Pons (tissue), 1 donor: ENCODE measurements at regions not wholly inside any gene's neighbourhood (a gene's known extent, or its start where the extent isn't known, plus 50 kb on each side); places are given as distances from the start of the nearest gene placed in this dataset.

Experiments
- DNase-seq: peaks from one replicate; pipeline ENCODE4 v3.0.0-alpha.2; 2016; ENCODE audit warnings: low spot score

DNA sequence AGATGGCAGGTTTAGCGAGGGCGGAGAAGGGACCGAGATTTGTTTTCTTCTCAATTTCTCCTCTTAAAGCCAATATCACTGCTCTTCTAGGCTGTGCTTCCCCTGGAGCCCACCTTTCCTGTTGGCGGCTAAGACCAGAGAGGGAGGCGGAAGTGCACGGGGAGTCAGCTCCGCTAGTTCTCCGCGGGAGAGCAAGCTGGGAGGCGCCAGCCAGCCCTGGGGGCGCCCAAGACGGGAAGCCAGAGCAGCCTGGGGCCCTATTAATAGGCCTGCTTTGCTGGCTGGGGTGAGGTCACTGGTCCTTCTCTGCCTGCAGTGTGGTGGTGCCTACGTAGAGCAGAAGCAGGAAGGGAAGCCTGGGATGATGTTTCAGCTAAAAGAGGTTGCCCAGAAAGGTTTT lies 61.6 kb downstream of the LSM5 start:
- DNase-seq = no peak

DNA sequence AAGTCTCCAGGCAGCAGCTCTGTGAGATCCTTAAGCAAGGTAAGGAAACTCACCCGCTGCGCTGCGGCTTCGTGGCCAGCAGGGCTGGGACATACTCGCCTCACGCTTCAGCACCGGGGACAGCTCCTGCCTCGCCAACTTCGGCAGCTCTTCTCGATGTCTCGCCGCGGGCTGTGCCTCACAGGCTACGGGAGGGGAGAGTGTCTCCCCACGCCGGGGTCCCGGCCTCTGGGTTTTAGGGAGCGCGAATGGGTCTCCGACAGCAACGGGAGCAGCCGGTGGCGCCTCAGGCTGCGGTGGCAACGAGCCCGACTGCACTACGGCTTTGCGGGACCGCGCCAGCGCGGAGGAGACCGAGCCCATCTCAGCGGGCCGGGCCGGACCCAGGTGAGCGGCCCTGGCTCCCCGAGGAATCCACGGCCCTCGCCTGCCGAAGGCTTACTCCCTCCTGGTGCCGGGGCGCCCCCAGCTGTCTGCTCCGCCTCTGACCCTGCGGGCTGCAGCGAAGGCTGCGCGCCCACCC lies 62.4 kb downstream of the LSM5 start:
- DNase-seq = peak; percentile 8

DNA sequence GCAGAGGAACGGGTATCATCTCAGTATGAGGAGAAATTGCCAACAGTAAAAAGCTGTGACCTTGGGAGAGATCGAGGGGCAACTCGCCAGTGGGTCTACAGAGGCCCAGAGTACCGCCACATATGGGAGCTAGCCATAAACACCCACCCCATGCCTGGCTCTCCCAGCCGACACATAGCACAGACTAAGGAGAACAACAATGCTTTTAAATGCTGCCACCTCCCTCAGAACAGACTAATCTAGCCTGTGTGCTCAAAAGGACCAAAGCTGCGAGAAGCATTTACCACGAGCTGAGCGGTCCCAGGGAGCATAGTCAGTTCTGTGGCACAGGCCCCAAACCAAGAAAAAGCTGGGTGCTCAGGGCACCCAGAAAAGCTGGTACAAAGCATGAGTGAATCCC lies 73.3 kb downstream of the LSM5 start:
- no peak for DNase-seq

DNA sequence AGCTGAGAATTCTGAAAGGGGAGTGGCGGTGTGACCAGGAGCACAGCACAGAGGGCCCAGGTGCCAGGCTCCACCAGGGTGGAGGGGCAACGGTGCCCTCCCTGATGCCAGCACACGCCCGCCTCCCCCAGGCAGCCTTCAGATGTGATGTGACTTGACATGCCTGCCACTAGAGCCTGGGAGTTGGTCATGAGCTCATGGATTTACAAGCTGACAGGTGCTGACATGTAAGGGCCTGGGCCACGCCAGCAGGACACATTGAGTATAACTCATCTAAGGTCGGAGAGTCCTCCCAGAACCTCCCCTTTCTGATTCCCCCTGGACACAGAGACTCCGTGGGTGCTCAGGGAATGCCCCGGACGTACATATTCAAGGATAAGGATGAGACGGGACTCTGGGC lies 74.2 kb downstream of the LSM5 start:
- no peak for DNase-seq

DNA sequence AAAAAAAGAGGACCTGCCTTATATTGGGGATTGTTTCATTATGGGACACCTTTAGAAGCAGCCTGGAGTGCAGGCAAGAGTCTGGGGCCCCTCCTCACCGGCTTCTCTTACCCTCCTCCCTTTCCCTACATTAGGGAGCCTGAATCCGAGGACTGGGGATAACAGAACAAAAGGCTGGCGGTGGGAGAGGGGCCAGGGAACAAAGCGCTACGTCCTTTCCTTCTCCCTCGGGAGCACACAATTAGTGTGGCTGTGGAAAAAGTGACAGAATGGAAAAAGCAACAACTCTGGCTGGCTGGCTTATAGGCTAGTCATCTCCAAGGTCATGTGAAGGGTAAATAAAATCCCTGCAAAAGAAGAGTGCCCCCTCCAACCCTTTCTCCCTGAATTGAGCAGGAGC lies 74.7 kb downstream of the LSM5 start:
- no peak for DNase-seq

DNA sequence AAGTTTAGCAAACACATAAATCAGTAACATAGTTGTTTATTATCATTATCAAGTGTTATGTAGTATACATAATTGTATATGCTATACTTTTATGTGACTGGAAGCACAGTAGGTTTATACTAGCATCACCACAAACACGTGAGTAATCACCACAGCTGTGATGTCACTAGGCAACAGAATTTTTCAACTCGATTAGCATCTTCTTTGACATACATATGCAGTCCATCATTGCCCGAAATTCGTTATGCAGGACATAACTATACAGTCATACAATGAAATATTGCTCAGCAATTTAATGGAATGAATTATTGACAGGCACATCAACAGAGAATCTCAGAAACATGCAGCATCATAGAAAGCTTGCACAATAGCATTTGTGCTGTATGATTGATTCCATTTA lies 77.7 kb downstream of the LSM5 start:
- no peak for DNase-seq

DNA sequence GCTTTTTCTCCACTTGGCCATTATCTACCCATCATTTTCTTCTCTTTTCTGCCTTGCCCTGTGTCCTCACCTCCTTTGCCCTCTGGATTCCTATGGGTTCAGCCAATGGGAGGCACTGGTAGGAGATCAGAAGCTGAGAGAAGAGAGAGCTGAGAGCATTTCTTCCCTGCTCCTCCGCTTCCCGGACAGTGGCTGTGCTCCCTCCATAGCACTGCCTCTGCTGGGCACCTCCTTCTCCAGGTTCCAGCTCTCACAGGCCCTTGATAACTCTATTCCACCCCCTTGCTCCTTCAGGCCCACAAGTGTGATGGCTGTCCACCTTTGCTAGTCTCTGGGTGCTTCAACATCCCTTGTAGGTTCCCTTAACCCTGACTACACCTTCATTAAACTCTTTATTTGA lies 79.6 kb downstream of the LSM5 start:
- DNase-seq = no peak

DNA sequence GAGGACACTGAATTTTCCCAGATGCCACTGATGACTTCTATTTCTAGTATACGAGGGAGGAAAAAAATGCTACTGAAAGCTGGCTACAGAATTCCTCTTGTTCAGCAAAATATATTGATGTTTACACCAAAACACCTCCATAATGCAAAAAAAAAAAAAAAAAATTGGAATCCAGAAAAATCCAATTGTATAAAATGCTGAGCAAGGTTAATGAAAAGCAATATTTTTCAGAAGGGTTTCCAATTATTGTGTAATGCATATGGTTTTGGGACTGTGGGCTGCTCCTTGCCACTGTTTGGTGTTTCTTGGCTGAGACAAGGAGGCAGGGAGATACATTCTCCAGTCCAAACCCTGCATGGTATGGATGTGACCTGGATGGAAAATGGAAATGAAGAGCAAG lies 83.8 kb downstream of the LSM5 start:
- DNase-seq = no peak

DNA sequence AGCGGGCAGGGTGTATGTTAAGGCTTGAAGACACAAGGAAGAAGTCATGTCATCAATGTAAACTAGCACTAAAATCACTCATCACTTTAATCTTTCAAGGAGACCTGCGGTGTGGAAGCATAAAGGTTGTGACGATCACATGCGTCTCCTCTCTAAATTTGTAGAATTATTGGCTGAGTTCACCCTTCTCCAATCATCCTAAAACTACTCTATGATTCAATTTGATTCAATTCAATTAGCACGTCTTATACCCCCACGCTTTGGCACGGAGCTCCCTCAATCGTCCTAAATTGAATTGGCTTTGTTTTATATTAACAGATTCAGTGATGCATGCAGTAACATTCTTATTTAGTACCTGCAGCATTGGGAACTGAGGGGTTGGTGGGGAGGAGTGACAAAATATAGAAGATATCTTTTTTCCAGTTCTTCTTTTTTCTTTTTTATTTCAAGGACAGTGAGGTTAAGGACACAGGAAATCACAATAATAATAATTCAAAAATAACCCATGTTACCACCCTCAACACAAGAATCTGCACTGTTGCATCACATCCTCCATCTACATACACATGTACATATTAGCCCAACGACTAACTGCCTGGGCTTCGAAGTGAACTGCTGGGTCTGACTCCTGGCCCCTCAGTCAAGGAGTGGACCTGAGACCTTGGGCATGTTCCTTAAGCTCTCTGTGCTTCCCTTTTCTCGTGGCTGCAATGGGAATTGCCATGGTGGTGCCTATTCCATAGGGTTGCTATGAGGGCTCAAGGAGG lies 86.5 kb downstream of the LSM5 start:
- DNase-seq = no peak

DNA sequence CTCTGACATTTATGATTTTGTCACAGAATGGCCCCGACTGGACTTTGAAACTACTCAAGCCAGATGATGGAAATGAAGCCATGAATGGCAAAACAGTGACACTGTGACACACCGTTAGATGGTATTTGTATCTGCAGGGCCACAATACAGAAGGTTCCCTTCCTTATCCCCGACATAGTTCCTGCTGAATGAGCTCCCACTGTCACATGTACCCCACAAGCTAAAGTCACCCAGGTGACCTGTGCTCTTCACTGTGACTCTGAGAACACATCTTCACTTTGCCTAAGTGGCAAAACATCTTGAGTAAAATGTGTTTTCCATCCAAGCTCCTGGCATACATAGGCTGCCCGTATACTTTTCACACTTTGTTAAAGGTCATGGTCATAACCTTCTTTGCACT lies 89.5 kb downstream of the LSM5 start:
- DNase-seq = no peak

DNA sequence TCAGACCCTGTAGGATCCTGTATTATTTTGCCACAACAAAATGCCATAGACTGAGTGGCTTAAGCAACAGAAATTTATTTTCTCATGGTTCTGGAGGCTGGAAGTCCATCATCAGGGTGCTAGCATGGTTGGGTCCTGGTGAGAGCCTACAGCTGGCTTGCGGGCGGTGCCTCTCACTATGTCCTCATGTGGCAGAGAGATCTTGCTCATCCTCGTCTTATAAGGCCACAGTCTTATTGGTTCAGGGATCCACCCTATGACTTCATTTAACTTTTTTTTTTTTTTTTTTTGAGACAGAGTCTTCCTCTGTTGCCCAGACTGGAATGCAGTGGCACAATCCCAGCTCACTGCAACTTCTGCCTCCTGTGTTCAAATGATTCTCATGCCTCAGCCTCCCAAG lies 90.9 kb downstream of the LSM5 start:
- no peak for DNase-seq

DNA sequence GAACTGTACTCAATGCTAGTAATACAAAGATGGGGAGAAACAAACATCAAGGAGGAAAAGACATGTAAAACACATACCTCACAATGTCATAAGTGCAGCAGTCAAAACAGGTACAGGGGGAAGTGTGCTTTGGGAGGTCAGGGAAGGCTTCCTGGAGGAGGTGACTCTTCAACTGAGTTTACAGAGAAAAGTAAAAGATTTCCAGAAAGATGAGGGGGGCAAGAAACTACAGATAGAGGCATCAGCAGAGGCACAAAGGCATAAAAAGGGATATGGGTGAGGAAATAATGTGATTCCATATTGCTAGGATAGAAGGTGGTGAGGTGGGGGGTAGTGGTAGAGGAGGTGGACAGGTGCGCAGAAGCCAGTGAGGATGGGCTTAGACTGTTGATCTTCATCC lies 95.0 kb downstream of the LSM5 start:
- no peak for DNase-seq

DNA sequence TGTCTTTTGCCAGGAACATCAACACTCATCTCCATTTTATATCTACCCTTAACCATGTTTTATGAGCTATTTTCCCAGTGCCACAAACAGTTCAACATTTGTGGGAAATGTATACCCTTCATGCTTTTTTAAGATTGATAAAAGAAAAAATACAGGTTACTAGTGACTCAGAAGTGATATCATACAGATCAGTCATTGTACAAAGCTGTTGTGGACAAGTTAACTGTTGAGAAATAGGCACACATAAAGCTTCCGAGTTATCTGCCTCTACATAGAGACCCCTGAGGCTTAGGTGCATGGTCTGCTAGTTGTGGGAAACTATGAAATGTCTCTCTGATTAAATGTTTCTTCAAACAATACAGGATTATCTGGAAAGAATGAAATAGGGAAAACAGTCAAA lies 96.3 kb downstream of the LSM5 start:
- DNase-seq = no peak

DNA sequence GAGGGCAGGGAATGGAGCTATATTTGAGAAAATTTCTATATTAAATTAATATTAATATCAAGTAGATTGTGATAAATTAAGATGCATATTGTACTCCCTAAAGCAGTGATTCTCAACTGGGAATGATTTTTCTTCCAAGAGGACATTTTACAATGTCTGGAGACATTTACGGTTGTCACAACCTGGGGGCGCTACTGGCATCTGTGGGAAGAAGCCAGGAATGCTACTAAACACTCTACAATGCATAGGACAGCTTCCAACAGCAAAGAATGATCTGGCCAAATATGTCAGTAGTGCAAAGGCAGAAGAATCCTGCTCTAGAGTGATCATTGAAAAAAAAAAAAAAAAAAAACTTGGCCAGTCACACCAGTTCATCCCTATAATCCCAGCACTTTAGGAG lies 100.0 kb downstream of the LSM5 start:
- no peak for DNase-seq

DNA sequence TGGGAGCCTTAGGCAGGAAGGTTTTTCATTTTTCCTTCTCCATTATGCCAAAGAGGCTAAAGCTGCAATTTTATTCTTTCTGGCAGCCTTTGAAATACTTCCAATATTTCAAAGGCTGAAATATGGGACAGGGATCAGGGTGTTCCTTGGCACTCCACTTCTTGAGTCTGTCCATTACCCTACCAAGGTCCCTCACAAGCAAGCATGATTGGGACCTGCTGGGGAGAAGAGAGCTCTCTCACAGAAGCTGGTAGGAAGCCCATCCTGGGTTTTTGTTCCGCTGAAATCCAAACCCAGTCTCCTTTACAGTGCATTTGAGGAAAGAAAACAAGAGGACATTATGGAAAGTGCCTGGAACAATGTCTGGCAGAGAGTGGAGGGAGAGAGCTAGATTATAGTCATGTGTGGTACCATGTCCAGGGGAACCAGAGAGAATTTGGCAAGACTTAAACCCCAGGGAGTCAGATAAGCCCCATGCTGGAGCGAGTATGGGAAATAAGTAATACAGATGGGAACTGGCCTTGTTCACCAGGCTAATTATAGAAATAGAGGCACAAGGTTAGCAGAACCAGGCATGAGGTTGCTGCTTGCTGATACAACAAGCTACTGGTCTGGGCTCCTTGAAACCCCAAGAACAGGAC lies 104.7 kb downstream of the LSM5 start:
- no peak for DNase-seq

DNA sequence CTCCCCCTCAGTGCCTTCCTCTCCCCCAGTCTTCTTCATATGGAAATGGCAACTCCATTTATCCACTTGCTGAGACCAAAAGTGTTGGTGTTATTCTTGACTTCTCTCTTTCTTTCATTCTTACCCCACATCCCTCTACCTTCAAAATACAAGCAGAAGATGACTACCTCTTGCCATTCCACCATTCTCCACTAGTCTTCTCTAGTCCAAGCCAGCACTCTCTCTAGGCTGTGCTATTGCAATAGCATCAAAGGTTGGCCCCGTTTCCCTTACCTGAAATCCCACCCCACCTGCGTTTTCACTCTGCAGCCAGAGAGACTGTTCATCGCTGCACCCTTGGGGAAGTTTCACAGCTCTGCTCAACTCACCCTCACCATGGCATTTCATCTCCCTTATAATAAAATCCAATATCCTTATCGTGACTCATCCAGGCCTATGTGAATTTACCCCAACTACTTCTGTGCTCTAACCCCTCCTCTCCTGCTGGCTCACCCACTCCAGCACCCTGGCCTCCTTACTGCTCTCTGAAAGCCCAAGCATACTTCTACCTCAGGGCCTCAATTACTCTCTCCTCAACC lies 109.1 kb downstream of the LSM5 start:
- DNase-seq = no peak

DNA sequence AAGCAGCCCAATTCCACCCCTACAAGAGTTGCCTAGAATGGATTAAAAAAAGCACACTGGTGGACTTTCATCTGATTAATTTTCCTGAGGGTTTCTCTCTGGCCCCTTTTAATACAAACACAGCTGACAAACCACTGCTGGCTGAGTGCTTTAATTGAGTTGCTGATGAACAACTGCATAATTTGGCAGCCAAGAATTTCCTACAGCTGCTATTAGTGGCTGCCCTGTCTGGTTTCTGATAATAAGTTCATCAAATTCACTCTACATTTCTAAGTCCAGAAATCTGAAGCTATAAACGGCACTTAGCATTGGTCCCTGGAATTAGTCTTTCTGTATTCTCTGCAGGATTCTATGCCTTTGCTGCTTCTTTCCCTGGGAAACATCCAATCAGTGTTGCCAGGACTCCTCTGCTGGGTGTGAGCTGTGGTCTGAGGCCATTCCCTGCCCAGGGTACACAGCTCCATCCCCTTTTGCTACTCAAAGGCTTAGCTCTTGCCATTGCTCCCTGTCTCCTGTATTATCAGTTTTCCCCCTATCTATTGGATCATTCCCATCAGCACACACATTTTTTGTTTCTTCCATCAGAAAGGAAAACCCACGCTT lies 110.6 kb downstream of the LSM5 start:
- no peak for DNase-seq

DNA sequence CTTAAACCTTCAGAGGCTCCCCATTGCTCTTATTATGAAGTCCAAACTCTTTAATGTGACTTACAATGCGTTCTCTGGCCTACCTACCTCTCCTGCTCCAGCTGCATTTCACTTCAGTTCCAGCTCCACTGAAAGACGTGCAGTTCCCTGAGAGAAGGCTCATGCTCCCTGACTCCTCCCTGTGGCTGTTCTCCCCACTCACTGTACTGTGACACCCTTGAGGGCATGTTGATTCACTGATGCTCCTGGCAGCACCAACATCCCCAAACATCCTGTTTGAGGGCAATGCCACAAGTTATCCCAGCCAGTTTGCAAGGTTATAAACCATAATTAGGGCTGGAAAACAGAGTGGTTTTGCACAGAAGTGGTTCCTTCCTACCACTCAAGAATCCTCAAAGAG lies 111.2 kb downstream of the LSM5 start:
- DNase-seq = no peak

DNA sequence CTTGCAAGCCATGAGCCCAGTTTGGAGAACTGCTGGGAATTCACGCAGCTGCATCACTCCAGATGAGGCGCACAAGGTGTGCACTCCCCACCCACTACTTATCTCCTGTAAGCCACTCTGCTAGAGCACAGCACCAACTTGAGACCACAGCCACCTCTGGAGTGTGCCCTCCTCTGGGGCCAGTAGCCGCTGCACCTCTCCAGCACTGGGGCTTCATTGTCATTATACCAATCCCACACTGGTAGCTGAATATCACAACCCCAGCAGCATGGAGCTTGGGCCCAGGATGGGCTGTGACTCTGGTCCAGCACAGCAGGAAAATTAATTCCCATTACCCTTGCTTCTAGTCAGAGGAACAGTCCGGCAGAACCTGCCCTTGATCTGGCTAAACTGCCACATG lies 125.6 kb downstream of the LSM5 start:
- no peak for DNase-seq

DNA sequence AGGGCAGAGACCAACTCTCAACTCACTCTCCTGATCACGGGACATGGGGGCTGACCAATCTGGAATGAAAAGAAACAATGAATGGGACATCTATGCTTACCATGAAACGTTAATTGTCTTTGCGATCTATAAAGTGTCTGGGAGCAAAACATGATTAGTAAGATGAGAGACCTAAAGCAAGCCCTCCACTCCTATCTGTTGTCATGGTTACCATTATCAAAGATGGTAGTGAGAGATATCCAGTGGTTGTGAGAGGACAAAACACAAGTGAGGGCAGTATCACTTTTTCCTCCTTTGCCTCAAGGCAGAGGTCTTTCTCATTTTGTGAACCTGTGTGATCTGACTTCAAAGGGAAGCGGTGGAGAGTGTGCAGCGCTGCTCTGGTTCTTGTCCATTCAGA lies 130.1 kb downstream of the LSM5 start:
- no peak for DNase-seq

DNA sequence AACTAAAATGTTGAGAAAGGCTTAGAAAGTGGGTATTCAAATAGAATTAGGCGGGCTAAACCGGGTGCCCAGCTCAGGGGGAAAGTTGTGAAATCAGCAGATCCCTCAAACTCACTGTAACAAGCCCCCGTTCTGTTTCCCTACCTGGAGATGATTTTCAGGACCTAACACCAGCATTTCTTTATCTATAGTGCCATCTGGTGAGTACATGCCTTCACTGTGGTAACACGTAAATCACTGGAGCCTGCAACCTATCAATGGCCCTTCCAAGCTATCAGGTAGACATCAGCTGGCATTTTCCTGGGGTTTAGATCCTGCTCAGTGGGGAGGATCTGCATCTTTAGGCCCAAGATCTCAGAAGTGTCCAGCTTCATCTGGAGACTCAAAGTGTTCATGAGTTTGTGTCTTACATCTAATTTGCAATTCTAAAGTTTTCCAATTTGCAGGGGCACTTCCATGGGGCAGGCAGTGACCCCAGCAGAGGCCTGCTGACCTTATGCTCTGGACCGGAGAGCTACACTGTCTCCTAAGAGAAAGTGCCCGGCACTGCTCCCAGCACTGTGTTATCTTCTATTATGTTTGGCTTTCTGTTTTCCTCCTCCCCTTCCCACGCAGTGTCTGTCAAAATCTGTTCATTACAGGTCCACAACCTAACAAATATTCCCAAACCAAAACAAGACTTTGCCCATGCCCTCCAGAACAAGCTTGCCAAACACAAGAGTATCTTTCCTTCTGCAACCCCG lies 132.5 kb downstream of the LSM5 start:
- DNase-seq = peak; percentile 12

DNA sequence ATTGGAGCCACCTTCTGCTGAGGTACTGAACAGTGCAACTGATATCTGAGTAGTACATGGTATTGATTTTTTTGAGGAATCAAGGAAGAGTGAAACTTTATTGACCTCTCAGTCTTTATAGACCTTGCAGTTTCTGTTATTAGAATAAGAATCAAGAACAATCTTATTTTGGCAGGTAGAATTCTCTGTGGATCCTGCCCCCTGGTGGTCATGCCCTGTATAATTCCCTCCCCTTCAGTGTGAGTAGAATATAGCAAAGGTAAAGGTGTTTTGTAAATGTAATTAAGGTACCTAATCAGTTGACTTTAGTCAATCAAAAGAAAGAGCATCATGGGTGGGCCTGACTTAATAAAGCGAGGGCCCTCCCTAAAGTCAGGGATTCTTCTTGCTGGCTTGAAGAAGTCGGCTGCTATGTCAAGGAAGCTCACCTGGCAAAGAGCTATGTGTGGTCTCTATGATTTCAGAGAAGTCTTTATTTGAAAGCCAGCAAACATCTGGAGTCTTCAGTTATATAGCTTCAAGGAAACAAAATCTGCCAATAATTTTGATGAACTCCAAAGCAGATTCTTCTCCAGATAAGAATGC lies 142.8 kb downstream of the LSM5 start:
- DNase-seq = no peak
